HG02970 (cell line): ENCODE measurements at regions not wholly inside any gene's neighbourhood (a gene's known extent, or its start where the extent isn't known, plus 50 kb on each side); places are given as distances from the start of the nearest gene placed in this dataset.

Source experiments
- ATAC-seq: cut with Tn5 transposase; IDR thresholded peaks from one replicate; pipeline ENCODE4 v1.9.1; 2021; ENCODE audit warnings: mild to moderate bottlenecking, moderate library complexity, moderate number of reproducible peaks; ENCODE audit not compliant: unreplicated experiment, low FRiP score

DNA sequence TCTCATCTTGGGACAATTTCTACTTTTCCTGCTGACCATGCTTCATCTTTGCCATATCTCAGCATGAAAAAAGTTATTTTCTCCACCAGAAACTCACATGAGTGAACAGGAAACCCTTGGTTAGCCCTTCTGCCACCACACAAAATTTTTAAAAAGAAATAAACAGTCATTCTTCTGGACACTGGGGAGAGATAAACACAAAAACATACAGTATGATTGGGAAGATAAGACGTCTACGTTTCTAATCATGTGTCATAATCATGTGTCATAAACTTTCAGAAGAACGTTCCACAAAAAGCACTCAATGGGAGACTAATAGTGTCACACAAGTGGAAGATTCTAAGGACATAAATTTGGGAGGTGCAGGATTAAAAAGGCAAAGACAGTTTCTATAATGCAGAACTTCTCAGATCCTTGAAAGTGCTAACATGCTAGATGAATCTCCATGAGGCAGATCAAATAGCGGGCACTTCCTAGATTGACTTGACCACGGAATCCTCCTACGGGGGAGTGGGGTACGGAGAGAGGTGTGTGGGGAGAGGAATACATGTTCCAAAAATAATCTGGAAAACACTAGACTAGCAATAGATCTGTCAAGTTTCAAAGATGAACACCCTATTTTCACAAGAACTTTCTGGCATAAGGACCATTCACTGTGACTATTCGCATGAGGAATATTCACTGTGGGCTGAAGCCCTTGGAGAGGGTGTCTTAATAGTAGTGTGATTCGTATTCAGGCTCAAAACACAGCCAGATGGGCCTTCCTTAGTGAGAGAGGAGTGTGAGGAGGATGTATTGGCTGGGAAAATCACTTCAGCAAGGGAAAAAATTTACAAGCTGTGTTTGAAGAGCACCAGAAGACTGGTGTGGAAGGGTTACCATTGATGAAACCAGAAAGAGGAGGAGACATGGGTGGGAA is 206.7 kb downstream of the SETD4 start:
- no peak for ATAC-seq

DNA sequence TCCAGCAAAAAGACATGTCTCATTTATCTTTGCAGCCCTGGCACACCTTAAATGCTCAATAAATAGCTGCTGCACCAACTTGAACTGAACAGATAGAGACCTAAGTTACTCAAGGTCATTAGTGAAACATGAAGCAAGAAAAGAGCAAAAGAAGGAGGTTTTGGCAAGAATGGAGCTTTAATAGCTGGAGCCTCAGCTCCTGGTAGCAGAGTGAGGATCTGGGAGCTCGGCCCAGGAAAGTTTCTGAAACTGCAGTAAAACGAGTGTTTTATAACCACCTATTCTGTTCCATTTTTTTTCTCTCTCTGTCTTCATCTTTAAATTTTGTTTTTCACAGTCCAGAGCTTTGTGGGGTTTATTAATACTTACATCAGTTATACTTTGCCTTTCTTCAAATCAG is 207.5 kb downstream of the SETD4 start:
- ATAC-seq, result no peak

DNA sequence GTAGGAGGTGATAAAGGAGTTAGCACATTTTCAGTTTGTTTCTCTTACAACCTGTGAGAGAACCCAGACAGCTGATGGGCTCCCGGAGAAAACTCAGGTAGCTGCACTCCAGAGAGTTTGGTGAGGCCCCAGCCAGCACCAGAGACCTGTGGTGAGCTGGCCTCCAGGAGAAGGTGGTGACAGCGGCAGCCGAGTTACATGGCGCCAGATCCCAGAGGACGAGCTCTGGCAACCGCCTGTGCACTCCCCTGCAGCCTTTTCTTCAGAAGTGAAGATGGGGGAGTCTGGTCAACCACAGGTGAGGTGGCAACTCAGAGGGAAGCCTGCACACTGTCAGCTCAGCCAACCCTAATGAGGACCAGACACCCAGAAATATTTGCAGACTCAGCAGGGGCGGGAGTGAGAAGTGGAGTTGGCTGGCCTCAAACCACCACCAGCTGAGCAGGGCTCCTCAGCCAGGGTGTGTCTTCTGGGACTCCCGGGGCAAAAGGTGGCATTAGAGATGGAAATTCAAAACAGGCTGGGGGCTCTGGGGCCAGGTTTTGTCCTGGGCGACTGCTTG is 209.7 kb downstream of the SETD4 start:
- no peak for ATAC-seq

- ATAC-seq, result no peak
Measured at GRCh38 chr21:35850029-35850428, 210.3 kb downstream of the SETD4 start.

DNA sequence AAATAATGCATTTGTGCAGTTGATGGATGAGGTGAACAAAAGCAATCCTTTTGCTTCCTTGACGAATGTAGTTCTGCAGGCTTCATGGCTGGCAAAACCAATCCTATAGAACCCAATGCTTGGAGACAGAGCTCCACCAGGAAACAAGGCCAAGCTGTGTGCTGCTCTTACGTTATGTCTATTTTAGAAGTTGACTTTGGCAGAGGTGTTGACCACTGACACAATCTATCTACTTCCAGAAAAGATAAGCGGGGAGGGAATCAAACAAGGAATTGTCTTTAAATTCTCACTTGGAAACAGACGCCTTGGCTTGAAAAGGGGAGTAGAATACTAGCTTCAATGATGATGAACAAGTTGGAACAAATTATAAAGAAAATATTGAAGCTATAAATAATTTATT is 211.2 kb downstream of the SETD4 start:
- no peak for ATAC-seq

GRCh38 chr21:35843911-35844667 is 216.2 kb downstream of the SETD4 start:
- no peak for ATAC-seq

GRCh38 chr21:35840949-35841348 is 219.4 kb downstream of the SETD4 start:
- no peak for ATAC-seq

DNA sequence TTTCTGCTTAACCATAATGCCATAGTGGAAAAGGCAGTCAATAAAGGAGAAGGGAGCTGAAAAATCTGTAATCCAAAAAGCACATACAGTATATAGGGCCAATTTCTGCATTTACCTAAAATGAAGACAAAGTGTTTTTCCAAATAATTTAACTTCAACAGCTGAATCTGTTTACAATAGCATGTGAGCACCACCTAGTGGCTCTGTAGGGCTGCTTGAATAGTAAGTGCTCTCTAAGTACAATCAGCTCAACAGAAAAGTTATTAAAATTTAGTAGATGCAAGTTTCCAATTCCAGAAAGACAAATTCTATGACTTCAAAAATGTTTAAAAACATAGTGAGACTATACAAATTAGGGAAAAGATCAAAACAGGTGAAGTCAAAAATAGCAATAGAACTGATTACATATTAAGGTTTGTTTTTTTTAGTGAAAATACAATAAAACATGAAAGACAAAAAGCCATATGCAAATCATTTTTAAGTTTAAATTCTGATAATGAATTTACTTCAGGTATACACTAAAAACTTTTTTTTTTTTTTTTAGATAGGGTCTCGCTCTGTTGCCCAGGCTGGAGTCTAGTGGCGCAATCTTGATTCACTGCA is 220.0 kb downstream of the SETD4 start:
- no peak for ATAC-seq

DNA sequence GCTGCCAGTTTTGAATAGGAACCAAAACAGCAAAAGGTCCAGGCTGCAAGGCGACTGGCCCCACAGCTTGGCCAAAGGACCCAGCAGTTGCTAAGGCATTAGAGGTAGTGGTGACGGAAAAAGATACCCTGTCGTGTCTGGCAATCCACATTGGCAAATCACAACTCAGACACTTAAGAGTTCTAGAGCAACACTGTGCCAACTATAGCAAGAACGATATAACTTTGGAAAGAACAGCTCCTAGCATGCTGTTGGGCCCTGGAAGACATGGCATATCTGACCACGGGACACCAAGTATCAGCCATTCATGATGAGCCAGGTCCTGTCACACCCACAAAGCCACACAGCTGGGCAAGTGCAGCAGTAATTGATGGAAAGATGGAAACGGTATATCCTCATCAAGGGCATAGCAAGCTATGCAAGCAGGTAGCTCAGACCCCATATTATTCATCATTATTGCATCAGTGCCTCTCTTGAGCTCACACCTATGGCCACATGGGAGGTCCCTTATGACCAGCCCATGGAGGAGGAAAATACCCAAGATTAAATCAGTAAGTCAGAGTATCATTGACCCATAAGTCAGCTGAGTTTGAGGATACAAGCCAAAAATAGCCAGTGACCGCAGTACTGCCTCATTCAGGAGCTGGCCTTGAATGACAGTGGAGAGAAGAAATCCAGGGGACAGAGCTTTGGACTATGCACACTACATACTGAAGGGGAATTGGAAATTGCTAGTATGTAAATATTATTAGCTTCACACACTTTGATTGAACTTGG is 221.2 kb downstream of the SETD4 start:
- ATAC-seq, result no peak

DNA sequence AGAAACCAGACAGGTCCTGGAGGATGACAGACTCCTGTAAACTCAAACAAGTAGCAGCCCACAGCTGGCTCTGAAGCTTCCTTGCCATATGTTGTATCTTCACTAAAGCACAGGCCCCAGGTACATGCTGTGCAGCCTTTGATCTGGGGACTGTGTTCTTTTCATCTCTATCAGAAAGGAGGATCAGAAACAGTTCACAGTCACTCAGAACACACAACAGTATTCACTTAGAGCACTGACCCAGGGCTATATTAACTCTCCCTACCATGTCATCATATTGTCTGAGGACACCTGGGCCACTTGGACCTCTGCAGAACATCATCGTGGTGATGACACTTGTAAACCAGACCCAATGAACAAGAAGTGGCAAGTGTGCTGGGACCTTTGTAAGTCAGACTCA is 222.0 kb downstream of the SETD4 start:
- no peak for ATAC-seq

GRCh38 chr21:35833991-35834390 is 226.3 kb downstream of the SETD4 start:
- ATAC-seq, result no peak

DNA sequence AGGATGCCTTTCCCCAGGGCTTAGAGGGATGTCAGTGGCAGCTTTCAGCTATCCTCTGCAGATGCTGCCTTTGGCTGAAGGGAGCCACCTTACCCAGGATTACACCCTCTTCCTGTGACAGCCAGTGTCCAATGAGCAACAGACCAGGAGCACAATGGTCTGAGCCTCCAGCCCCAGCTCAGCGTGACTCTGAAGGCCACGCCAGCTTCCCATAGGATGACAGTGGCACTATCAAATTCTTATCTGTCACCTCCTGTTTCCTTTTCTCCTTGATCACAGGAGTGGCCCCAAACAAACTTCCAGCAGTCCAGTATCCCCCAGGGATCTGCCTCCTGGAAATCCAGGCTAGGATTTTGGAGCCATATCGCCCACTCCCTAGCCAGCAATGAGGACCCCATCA is 226.9 kb downstream of the SETD4 start:
- no peak for ATAC-seq

GRCh38 chr21:35831230-35831629 is 229.1 kb downstream of the SETD4 start:
- no peak for ATAC-seq

DNA sequence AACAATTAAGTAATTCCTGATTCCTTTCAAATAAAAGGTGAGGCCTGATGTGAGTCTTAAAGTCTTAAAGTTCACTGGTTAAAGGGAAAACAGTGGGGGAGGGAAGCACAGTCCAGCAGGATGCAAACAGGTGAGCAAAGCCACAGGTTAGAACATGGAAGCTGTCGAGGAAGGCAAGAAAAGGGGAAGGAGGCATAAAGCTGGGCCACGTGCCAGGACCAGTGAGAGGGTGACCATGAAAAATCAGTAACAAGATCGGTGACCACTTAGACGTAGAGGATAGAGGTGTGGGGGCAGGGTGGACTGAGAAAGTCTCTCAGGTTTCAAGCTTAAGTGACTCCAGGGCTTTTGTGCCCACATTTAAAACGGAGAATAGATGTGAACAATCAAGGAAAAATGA is 231.3 kb downstream of the SETD4 start:
- no peak for ATAC-seq

- ATAC-seq, result no peak
Measured at GRCh38 chr21:35828161-35828560, 232.2 kb downstream of the SETD4 start.

- ATAC-seq, result no peak
Measured at GRCh38 chr21:35827004-35827403, 233.3 kb downstream of the SETD4 start.

- no peak for ATAC-seq
Measured at GRCh38 chr21:35825370-35826353, 234.7 kb downstream of the SETD4 start.

DNA sequence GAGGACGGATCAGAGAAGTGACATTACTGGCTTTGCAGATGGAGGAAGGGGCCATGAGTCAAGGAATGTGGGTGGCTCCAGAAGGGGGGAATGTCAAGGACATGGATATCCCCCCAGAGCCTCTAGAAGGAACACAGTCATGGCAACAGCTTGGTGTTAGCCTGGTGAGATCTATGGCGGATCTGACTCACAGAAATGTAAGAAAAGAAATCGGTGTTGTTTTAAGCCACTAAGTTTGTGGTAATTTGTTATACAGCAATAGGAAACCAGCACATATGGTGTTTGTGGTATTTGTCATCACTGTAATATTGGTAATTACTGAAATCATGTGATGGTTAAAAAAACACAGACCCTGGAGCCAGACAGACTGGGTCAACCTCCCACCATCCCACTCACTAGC is 236.2 kb downstream of the SETD4 start:
- no peak for ATAC-seq

DNA sequence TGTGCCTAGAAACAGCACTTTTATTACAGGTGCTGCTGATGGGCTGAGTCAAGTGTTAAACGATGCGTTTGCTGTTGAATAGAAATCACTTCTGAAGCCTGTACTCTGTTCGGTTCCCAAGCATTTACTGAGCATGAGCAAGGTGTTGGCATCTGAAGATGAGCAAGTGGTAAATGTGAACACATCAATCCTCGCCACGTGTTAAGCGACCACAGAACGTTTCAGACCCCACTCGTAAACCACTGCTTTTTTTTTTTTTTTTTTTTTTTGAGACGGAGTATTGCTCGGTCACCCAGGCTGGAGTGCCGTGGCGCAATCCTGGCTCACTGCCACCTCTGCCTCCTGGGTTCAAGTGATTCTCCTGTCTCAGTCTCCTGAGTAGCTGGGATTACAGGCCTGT is 241.2 kb downstream of the SETD4 start:
- ATAC-seq, result no peak
